DMS53 treated with DMSO at 0.1 percent for 48 hours (cell line): ENCODE measurements at regions not wholly inside any gene's neighbourhood (a gene's known extent, or its start where the extent isn't known, plus 50 kb on each side); places are given as distances from the start of the nearest gene placed in this dataset.
"Not testable (repeated sequence)": the region's sequence is repeated elsewhere in the genome, so short reads cannot be mapped to it uniquely, and the experiment has no call there.

ENCODE experiments used
- DNase-seq: peaks from one replicate; lab custom pipeline; 2025; ENCODE audit not compliant: unreplicated experiment; lab: John Stamatoyannopoulos, UW

DNA sequence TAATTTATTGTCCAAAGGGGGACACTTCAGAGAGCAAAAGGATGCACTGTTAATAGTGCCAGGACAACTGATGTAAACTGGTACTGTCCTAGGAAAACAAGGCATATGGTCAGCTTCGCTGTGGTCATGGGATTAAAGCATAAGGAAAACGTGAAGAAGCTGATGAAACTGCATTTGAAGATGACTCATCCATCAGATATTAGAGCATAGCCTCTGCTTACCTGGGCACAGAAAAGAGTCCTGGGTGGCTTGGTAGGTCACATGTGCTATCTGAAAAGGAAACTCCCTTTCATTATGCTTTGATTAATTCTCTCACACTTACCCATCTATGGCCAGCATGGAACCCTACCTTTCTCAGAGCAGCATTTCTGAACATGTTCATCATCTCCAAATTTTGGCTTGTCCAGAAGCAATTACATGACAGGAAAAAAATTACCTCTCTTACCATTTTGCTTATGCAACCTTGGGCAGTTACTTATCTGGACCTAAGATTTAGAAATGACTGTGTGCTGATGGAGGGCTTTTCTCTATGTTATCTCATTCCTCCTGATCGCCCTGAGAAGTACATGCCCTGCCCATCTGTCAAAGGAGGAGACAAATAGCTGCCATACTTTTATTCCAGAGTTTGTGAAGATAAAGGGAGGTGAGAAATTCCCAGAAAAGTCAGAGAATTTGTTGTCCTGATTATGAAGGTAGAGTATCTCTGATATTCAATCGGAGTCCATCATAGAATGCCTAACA, 275.3 kb upstream of the SLC14A2 start:
- peak; percentile 46 for DNase-seq

DNA sequence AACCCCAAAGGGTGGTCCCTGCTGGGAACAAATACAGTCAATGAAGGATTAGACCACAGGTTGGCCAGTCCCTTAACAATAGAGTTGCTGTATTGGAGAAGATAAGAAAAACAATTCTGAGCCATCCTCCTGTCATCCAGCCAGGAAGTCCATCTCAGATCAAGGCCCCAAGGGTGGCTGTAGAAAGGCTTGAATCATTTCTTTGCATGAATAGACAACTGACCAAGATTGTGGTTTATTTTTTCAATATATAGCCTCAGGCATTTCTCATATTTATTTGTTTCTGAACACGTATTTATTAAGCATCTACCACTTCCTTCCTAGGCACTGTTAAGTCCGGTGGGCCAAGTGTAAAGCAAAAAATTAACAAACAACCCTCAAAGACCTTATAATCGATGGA, 274.4 kb upstream of the SLC14A2 start:
- DNase-seq, result no peak

DNA sequence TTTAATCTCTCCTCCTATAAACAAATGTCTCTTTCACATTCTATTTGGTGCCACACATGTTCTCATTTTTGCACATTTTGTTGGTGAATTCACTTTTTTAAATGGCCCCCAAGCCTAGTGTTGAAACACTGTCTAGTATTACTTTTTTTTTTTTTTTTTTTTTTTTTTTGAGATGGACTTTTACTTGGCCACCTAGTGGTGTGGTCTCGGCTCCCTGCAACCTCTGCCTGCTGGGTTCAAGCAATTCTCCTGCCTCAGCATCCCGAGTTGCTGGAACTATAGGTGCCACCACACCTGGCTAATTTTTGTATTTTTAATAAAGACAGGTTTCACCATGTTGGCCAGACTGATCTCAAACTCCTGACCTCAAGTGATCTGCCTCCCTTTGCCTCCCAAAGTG, 273.8 kb upstream of the SLC14A2 start:
- no peak for DNase-seq

DNA sequence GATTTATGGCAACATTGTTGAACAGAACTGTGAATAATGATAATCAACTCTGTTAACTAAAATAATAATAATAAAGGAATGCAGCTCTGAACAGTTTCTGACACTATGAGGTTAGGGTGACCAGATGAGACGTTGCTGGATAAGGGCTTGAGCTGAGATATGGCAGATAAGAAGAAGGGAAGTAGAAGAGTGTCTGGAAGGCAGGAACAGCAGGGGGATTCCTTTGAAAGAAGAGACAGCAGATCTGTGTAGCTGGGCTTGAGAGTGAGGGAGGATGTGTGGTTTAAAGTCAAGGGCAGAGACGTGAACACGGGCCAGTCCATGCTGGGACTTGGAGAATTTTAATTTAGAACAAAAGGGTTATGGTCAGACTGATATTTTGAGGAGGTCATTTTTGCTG, 273.1 kb upstream of the SLC14A2 start:
- DNase-seq, result no peak

DNA sequence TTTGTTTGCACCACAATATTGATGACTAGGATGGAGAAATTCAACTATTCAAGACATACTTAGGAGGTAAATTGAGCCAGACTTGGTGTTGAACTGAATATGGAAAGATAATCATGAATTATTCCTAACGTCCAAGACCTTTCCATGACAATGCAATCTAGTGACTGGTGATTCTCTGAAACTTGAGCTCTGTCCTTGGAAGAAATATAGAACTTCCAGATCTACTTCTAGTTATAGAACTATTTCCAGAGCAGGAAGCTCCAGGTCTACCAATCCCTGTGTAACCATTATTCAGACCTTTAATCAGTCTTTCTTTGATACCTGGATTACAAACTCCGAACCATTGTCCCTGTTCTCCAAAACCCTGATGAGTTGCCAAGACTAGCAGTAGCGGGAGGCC, 272.6 kb upstream of the SLC14A2 start:
- DNase-seq, result no peak

DNA sequence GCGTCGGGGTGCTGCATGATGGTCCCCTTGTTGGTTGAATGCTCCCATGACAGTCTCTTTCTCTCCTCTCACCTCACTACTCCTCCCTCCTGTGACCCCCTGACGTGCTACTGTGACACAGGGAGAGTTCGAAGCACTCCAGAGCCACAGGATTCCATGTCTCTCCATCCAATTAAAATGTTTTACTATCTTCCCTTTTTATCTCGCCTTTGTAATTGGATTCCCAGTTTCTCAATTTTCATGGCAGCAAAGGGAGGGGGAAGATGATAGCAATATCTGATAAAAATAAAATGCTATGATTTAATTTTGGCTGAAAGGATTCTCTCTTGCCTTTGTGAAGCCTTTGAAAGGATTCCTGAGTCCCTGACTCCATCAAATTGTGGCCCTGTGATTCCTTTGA, 271.9 kb upstream of the SLC14A2 start:
- DNase-seq, result no peak

DNA sequence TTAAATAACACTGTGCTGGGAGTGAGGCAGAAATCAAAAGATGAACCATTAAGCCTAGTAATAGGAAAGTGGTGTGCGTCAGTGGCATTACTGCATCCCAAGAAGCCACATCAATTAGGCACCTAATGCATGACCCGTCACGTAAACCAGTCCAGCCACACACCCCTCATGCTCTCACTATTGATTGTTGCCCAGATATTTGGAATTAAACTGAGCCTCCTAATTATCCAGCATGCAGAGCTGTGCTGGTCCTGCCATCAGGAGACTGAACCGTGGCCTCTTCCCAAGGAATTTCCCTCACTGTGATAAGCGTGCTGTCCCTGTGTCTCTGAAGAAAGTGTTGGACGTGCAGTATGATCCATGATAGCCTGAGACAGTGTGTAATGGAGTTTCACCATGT, 270.6 kb upstream of the SLC14A2 start:
- not testable (repeated sequence) for DNase-seq

DNA sequence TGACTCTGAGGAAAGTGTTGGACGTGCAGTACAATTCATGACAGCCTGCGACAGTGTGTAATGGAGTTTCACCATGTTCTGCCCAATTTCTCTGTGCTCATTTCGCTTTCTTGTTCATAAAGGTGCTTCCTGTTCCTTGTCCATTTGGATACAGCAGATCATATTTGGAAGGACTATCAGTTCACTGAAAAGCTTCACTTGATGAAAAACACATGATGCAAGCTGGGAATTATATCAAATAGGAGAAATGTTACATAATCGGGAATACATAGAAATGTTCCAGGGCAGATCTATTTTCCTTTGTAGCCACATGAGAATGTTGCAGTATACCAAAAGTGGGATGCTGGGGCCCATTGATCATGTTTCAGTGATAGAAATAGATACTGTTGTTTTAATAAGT, 266.3 kb upstream of the SLC14A2 start:
- no peak for DNase-seq

DNA sequence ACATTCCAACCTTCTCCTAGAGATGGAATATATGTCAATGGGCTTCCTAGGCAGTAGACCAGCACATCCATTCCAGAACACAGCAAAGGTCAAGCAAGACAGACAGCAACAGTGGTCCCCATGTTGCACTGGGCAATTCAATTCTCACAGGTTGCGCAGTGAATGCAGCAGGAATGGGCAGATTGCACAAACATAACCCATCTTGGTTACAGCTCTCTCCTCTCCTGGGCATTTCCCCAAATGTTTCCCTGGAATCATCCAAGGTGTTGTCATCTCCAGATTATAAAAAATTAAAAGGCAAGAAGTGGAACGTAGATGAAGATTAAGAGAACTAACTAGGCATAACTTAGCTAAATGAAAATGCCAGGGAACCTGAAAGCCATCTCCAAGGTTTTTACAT, 265.8 kb upstream of the SLC14A2 start:
- DNase-seq, result no peak

DNA sequence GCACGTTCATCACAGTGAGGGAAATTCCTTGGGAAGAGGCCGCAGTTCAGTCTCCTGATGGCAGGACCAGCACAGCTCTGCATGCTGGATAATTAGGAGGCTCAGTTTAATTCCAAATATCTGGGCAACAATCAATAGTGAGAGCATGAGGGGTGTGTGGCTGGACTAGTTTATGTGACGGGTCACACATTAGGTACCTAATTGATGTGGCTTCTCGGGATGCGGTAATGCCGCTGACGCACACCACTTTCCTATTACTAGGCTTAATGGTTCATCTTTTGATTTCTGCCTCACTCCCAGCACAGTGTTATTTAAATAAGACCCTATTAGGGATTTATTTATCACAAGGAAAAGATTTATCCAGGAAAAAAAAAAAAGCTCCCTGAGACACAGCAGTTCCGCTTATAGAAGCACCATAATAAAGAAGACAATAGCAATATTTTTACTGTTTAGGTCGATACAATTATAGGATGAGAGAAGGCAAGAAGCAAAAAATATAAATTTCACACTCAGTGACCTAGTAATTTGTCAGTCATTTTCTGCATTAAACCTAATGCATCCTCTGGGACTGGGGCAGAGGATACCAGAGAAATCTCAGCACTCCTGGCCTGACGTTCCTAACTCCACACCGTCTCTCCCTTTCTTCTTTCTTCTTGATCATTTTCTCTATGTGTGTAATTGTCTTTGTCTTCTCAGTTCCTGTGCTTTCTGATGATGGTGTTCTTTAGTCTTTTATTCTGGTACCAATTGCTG, 264.7 kb upstream of the SLC14A2 start:
- no peak for DNase-seq

DNA sequence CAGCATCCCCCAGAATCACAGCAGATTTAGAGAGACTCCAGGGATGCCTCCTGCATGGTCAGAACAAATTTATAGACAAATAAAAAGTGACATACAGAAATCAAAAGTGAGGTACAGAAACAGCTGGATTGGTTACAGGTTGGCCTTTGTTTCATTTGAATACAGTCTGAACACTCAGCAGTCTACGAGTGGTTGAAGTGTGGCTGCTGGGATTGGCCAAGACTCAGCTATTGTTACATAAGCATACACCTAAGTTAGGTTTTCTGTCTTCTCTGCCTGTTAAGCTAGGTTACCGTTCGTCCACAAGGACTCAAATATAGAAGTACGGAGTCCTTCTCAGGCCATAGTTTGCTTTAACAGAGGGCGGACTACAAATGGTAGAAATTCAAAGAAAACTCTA, 262.4 kb upstream of the SLC14A2 start:
- no peak for DNase-seq

DNA sequence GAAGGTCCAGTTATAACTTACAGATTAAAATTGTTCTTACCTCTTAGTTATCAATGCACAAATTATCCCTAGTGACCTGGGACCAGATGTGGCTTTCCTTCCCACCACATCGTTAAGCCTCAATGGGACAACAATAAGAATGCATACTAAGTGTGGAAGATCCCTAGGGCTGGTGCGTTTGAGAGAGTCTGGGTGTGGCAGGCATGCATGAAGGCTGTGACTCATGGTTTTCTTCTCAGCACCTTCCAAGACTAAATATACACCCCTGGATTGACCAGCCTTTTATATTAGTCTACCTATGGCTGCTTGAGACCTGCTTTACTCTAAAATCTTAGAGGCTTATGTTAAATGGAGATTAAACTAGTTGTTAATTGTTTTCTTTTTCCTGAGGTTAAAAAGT, 261.7 kb upstream of the SLC14A2 start:
- no peak for DNase-seq

DNA sequence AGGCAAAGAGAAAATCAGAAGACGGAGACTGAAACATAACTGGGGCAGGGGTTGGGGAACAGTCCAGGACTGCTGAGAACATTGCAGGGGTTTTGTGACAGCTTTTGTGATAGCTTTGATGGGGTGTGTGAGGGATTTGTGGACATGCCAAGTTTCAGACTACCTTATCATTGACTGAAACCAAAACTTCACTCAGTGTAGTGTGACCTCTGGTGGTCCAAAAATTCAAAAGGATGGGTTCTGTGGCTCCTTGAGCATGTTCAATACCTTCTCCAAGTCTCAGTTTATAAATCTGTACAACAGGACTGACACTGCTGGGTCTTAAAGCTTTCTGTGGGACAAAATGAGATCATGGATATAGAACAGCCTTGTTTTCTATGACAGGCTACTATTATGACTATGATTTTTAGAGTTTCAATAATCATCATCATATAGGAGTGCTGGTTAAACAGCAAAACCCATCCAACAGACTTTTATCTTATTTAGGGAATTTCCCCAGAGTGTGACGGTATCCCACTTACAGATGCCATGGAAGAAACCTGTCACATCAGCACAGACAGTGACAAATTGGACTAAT, 259.2 kb upstream of the SLC14A2 start:
- DNase-seq, result no peak

DNA sequence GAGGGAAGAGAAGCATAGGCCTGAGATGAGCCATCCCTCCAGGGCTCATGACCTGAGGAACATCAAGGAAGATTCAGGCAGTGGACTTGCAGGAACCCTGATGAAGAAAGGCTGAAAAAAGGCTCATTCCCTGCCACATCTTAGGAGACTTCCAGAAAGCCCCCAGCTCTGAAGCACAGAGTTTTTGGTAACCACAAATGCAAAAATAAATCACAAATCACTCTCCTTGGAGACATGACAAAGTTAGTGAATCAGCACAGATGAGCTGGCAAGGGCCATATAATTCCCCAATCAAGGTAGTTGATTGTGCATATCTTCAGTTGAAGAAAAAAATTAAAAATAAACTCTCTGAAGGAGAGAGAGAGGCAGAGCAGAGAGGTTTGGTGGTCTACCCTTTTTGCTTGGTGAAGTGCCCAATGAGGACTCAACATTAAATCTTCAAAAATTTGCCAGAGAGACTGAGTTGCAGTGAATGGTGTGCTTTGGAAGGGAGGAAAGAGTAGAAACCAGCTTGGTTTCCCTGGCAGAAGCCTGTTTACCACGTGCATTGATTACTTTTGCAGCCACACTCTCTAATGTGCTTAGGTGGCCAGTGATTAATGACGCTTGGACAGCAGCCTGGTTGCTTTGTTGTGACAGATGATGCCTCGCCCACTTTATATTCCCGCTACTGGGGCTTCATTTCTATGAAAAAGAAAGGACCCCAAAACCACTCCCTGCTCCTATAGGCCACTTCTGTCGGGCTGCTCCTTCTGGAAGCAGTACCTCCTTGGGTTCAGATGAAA, 257.4 kb upstream of the SLC14A2 start:
- no peak for DNase-seq

DNA sequence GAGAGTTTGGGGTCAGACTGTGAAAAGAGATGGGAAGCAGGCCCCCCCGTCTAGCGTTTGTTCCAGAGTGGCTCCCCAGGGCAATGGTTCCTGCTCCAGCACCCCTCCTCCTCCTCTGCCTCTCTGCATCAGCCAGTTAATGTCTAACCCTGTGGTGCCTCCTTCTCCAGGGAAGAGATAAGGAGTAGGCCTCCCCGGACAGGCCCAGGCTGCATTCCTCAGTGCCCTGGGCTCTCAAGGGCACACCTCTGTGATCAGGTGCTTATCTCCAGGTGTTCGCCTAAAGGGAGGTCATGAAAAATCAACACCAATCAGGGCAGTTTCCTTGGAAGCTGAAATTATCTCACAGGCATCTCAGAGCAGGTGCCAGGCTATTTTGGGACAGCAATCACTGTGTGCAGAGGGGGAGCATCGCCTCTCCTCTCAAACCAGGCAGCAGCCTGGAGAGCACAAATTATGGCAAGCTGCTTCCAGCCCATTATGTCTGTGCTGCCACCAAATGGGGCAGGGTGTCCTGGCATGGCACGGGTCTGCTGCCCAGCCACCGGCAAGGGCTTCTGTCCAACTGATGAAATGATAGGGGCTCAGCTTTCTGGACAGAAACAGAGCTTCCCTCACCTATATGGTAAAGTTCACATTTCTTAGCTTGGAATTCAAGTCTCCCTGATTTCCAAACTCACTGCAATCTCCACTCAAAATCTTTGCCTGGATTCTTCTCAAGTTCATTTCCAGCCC, 255.8 kb upstream of the SLC14A2 start:
- peak; percentile 28 for DNase-seq

DNA sequence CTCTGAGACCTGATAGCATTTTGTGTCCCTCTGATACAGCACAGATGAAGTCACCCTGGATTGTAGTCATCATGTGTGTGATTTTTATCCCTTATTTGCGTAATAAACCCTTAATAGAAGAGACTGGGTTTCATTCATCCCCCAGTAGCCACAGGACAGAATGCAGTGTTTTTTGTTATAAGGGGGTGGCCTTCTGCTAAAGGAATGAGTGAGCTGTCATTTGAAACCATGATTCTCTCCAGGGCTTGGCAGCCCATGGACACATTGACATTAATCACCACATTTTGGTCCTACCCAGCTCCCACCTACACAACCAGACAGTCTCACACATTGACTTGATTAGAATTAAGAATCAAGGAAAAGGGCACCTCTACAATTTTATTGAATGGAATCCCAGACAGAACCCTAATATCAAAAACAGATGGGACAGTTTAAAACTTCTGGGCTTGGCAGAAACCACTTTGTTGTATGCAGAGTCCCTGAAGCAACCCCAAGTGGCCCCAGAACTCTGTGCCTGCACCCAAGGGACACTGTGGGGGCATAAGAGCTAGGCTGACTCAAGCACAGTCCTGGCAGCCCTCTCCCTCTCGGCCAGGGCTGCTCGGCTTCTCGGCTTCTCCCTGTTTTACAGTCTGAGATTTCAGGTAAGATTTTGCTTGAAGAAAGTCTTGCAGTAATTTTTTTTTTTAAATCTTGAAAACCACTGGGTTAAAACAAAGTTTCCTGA, 254.0 kb upstream of the SLC14A2 start:
- DNase-seq, result no peak

DNA sequence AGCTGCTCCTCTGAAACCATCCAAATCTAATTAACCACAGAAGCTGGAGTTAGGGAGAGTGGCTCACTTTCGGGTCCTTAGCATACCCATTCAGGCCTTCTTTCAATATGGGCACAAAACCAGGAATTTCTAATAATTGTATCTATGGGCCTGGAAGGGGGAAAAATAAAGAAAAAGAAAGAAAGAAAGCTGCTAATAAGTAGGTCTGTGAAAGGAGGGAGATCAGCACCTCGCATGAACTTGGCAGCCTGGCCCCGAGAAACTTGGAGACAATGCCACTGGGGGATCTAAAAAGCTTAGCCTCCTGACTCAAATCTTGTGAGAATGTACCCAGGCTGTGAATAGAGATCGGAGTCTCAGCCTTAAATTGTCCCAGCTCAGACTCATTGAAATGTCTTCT, 252.1 kb upstream of the SLC14A2 start:
- DNase-seq, result no peak

DNA sequence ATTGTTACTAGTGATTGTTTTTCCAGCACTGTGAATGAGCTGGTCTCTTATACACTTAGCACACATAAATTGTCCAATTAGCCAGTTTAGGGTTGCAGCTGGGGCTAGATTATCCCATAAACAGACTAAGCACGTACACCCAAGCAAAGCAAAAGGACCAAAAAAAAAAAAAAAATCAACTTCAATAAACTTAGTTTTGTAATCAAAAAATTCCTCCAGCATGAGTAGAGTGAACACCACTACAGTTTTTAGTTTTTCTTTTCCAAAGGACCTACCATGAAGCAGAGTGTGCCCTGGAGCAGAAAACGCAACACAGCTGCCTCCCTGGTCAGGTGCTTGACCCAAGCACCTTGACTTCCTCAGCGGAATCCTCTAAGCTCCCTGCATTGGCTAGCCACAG, 249.4 kb upstream of the SLC14A2 start:
- no peak for DNase-seq

DNA sequence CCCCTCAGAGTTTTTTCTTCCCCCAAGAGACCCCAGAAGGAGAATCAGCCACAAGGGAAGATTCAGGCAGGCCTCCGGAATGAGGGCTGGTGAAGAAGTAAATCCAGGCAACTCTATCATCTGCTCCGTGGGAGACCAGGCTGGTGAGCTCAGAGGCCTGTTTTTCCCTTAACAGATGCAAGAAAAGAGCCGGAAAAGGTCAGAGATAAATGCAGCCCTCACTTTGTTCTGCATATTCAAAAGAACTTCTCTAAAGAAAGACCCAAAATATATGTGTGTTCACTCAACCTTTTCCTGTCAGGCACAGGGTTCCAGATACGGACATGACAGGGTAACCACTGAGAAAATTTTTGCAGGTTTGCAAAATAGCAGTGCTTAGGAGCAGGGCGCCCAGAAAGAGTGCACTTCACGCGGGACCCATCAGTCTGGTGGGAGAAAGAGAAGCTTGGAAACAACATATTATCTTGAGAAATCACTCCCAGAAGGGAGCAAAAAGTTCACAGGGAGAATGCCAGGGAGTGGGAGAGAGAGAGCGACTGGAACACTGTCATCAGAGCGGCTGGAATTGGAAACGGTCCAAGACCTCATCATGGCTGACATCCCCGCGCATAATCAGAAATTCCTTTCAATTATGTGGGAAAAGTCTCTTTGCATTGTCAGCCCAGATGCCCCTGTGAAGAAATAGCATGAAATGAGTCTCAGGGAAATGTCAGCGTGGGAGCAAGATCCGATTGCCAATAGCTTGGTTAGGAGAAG, 244.8 kb upstream of the SLC14A2 start:
- no peak for DNase-seq
